ENCODE measurements at regions not wholly inside any gene's neighbourhood (a gene's known extent, or its start where the extent isn't known, plus 50 kb on each side); places are given as distances from the start of the nearest gene placed in this dataset.

DNA sequence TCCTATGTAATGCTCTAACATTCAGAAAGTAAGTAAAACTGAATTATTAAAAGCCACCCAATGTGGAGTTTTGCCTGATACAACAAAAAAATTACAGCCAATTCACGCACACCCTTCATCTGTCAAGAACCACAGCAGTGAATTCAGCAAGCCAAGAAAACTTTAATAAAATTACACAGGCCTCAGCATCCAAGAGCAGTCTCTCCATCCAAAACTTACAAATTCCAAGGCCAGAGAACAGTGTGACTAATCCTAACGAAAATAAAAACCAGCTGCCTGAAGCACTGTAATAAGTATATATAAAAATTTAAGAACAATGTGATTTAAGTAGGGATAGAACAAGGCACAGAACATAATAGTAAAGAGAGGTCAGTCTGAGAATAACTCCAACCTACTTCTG, 54.2 kb downstream of the SIX6 start:
- DNase-seq (ENCODE audit: low read depth), result no peak

GRCh38 chr14:60565211-60565610, 56.3 kb downstream of the SIX6 start:
- DNase-seq (ENCODE audit: low read depth), result peak; percentile 23

GRCh38 chr14:60566101-60566500, 57.2 kb downstream of the SIX6 start:
- DNase-seq (ENCODE audit: low read depth), result no peak

GRCh38 chr14:60573943-60574495, 65.1 kb downstream of the SIX6 start:
- no peak for DNase-seq (ENCODE audit: low read depth)

DNA sequence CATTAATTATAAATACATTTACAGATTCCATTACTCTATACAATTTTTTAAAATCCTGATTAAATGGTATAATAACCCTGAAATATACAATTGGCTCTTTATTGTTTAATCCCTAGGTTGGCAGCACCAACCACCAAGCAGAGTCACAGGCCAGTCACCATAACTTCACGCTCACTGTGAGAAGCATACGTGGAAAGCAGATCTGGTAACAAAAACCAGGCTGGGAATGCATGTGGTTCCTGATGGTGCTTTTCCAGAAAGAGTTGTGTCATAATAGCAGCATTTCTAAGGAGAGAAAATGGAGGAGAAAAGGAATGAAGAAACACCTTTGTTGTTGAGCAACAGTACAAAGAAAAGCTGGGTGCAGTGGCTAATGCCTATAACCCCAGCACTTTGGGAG, 66.1 kb downstream of the SIX6 start:
- no peak for DNase-seq (ENCODE audit: low read depth)

- no peak for DNase-seq (ENCODE audit: low read depth)
These were observed 63.6 kb downstream of the SIX1 start for GRCh38 chr14:60585676-60586075.

DNA sequence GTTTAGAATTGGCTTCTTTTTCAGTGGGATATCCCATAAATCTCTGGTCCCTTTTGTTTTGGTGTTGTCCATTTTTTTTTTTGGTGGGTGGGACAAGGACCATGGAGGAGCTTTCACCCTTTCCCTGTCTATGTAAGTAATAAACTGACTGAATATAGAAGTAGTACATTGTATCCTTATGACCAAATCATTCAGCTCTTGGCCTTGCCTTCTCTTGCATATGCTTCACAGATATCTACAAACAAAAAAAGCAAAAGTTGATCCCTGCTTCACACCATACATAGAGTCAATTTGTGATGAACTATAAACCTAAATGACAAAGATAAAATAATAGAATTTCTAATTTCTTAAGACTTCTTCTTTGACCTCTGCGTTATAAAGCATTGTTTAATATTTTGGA, 59.8 kb downstream of the SIX1 start:
- no peak for DNase-seq (ENCODE audit: low read depth)

- no peak for DNase-seq (ENCODE audit: low read depth)
These were observed 58.3 kb downstream of the SIX1 start for GRCh38 chr14:60590991-60591414.

Measured in HS-27A (cell line).